Suprapubic skin (tissue), 4 donors: ENCODE measurements at regions not wholly inside any gene's neighbourhood (a gene's known extent, or its start where the extent isn't known, plus 50 kb on each side); places are given as distances from the start of the nearest gene placed in this dataset.

Experiments used
- POLR2A ChIP-seq, 2 donors: fragments of 450-650 bp; IDR thresholded peaks; one replicate each; pipeline ENCODE4 v1.6.1; 2017; ENCODE audit warnings: antibody characterized with exemption in 2 of 2, mild to moderate bottlenecking in 2 of 2, moderate library complexity in 2 of 2
- POLR2AphosphoS5 ChIP-seq, 3 donors: sonication (generic); formaldehyde crosslinking; IDR thresholded peaks; one replicate each; pipeline ENCODE4 v1.6.1; 2017; ENCODE audit warnings: antibody characterized with exemption in 3 of 3

DNA sequence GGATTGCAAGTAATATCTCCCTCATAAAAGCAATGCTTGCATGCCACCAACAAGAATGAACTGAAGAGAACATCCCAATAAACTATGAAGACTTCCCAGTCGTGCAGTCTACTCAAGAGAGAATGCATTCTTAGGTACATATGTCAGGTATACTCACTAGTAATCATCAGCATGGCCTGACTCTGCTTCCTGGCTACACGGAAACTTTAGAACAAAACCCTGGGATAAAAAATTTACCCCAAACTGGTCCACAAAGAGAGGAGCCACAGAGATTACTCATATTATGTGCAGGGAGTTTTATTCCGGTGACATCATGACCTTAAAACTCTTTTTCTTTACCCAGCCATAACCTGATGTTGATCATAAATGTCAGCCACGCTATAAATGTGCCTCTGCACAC lies 57.5 kb upstream of the PAPPA start:
- no peak for TF ChIP-seq POLR2A (IDR thresholded peaks at IDR 0.05)
- no peak for TF ChIP-seq POLR2AphosphoS5 (IDR thresholded peaks at IDR 0.05)
